B cell (primary cell): ENCODE measurements at regions not wholly inside any gene's neighbourhood (a gene's known extent, or its start where the extent isn't known, plus 50 kb on each side); places are given as distances from the start of the nearest gene placed in this dataset.

Experiments
- ATAC-seq: fragments of 200-7000 bp; cut with Tn5 transposase; one replicate; pipeline ENCODE4 v1.10.0; 2021; ENCODE audit warnings: low read depth, mild to moderate bottlenecking, moderate number of reproducible peaks, moderate library complexity
- CTCF ChIA-PET: fragments of 350-600 bp; sonication (Branson Sonifier 250); formaldehyde crosslinking; loops from one replicate; lab custom pipeline; 2021; ENCODE audit warnings: antibody characterized with exemption, inconsistent platforms; lab: Charles Lee
- POLR2A ChIA-PET: fragments of 350-600 bp; sonication (Branson Sonifier 250); formaldehyde crosslinking; loops from one replicate; lab custom pipeline; 2021; ENCODE audit warnings: antibody characterized with exemption; lab: Charles Lee
- DNase-seq: peaks from one replicate; pipeline ENCODE4 v3.0.0; 2013
- H2AFZ ChIP-seq: 2 replicates; pipeline ENCODE4 v1.6.1; 2012; ENCODE audit warnings: mild to moderate bottlenecking, low read depth, low read length; ENCODE audit not compliant: insufficient read depth, poor library complexity, severe bottlenecking
- H3K27ac ChIP-seq, 2 donors: 1 replicate in 1 of 2; 2 replicates in 1 of 2; pipeline ENCODE4 v1.5.1; 2012 to 2013; ENCODE audit warnings: low read length in 2 of 2, mild to moderate bottlenecking in 2 of 2, moderate library complexity in 1 of 2
- H3K27me3 ChIP-seq, 4 experiments: fragments of 200-600 bp in 1 of 4; sonication (generic) in 1 of 4; replicated peaks in 1 of 4; 1 replicate in 2 of 4; 2 replicates in 2 of 4; pipeline versions ENCODE4 v1.6.1 to v1.7.0; 2013 to 2016; ENCODE audit warnings: low read length in 3 of 4, mild to moderate bottlenecking in 2 of 4, mixed read lengths in 1 of 4, moderate library complexity in 1 of 4; ENCODE audit not compliant: insufficient read depth in 4 of 4, control insufficient read depth in 3 of 4; ENCODE audit errors: control extremely low read depth in 1 of 4
- H3K36me3 ChIP-seq, 2 experiments: replicated peaks in 1 of 2; 1 replicate in 1 of 2; 2 replicates in 1 of 2; pipeline versions ENCODE4 v1.6.1 to v1.7.1; 2013; ENCODE audit warnings: low read length in 1 of 2; ENCODE audit not compliant: insufficient read depth in 2 of 2, control insufficient read depth in 1 of 2; ENCODE audit errors: control extremely low read depth in 1 of 2, extremely low read depth in 1 of 2
- H3K4me1 ChIP-seq, 2 donors: fragments of 200-600 bp in 1 of 2; sonication (generic) in 1 of 2; 1 replicate in 1 of 2; 2 replicates in 1 of 2; pipeline versions ENCODE4 v1.5.1 to v1.6.1; 2013 to 2017; ENCODE audit warnings: low read length in 2 of 2; ENCODE audit not compliant: control insufficient read depth in 2 of 2, insufficient read depth in 2 of 2
- H3K4me2 ChIP-seq: replicated peaks from 2 replicates; pipeline ENCODE3; 2012; ENCODE audit warnings: mild to moderate bottlenecking, low read depth, low read length; ENCODE audit not compliant: poor library complexity, severe bottlenecking
- H3K4me3 ChIP-seq, 5 experiments: fragments of 200-600 bp in 1 of 5; sonication (generic) in 1 of 5; 1 replicate in 3 of 5; 2 replicates in 2 of 5; pipeline versions ENCODE4 v1.5.1 to v1.7.0; 2011 to 2016; ENCODE audit warnings: low read length in 4 of 5, mild to moderate bottlenecking in 4 of 5, low read depth in 2 of 5, control low read depth in 1 of 5, moderate library complexity in 1 of 5; ENCODE audit not compliant: insufficient read depth in 1 of 5; ENCODE audit errors: control extremely low read depth in 1 of 5, extremely low read depth in 1 of 5
- H3K79me2 ChIP-seq: fragments of 200-600 bp; sonication (generic); one replicate; pipeline ENCODE4 v1.6.0; 2016; ENCODE audit warnings: low read length; ENCODE audit not compliant: control insufficient read depth, insufficient read depth
- H3K9ac ChIP-seq: fragments of 200-600 bp; sonication (generic); 2 replicates; pipeline ENCODE4 v1.6.1; 2017; ENCODE audit warnings: mild to moderate bottlenecking, low read length, moderate library complexity
- H3K9me3 ChIP-seq, 3 donors: one replicate each; pipeline versions ENCODE4 v1.6.1 to v1.7.1; 2013; ENCODE audit warnings: low read length in 2 of 3; ENCODE audit not compliant: control insufficient read depth in 2 of 3, insufficient read depth in 1 of 3; ENCODE audit errors: control extremely low read depth in 1 of 3
- H4K20me1 ChIP-seq: 2 replicates; pipeline ENCODE4 v1.6.0; 2012; ENCODE audit warnings: mild to moderate bottlenecking, low read length; ENCODE audit not compliant: insufficient read depth, control insufficient read depth, poor library complexity, severe bottlenecking
- H3K27ac Mint-ChIP-seq: one replicate; pipeline ENCODE4 v1.8.0; 2021; ENCODE audit warnings: mixed read lengths
- H3K27me3 Mint-ChIP-seq: one replicate; pipeline ENCODE4 v1.8.0; 2021; ENCODE audit warnings: mixed read lengths
- H3K4me1 Mint-ChIP-seq: one replicate; pipeline ENCODE4 v1.8.0; 2021; ENCODE audit warnings: mixed read lengths
- H3K4me3 Mint-ChIP-seq: one replicate; pipeline ENCODE4 v1.8.0; 2021; ENCODE audit warnings: mixed read lengths
- H3K9me3 Mint-ChIP-seq: one replicate; pipeline ENCODE4 v1.8.0; 2022; ENCODE audit warnings: mixed read lengths; ENCODE audit not compliant: insufficient read depth
- EZH2 ChIP-seq: IDR thresholded peaks from 2 replicates; pipeline ENCODE4 v1.6.1; 2012; ENCODE audit warnings: borderline replicate concordance, low read depth, mild to moderate bottlenecking, moderate library complexity, low read length; ENCODE audit not compliant: insufficient read depth, poor library complexity, severe bottlenecking
- WGBS: methylation state at CpG from one replicate; pipeline ENCODE4 v1.1.5; 2013; ENCODE audit warnings: missing lambda C conversion rate; ENCODE audit not compliant: insufficient coverage; 5-methylcytosine and 5-hydroxymethylcytosine counted together
- intact Hi-C: fragments of 100-400 bp; cut with micrococcal nuclease; formaldehyde crosslinking; loops from one replicate; pipeline ENCODE4 v1.10.0; 2022
- TF ChIP-seq, protein P1 (sequence below): fragments of 200-600 bp; IDR thresholded peaks from one replicate; pipeline ENCODE4 v1.8.0; 2022; ENCODE audit warnings: antibody characterized with exemption, mild to moderate bottlenecking

DNA sequence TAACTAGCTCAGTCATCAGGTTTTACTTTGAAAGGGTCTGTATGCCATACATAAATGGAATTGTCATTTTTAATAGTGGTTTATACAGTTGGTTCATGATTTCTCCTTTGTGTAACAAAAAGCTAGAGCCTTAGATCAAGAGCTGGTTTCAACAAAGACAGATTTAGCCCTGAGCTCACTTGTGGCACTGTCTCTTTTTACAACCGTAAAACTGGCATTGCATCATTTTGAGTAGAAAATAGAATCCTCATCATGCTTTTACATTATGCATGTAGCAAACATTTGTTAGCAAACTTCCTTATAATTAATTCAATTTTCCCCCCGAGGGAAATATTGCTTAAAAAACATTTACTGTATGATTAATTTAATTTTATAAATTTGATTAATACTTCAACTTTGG, 1871.5 kb downstream of the ARAP2 start:
- H3K79me2 ChIP-seq = no peaks in the 10 kb centered on the region
- no peaks in the 10 kb centered on the region for H3K9me3 ChIP-seq
- no peak for TF ChIP-seq EZH2
- TF ChIP-seq, protein P1, sequence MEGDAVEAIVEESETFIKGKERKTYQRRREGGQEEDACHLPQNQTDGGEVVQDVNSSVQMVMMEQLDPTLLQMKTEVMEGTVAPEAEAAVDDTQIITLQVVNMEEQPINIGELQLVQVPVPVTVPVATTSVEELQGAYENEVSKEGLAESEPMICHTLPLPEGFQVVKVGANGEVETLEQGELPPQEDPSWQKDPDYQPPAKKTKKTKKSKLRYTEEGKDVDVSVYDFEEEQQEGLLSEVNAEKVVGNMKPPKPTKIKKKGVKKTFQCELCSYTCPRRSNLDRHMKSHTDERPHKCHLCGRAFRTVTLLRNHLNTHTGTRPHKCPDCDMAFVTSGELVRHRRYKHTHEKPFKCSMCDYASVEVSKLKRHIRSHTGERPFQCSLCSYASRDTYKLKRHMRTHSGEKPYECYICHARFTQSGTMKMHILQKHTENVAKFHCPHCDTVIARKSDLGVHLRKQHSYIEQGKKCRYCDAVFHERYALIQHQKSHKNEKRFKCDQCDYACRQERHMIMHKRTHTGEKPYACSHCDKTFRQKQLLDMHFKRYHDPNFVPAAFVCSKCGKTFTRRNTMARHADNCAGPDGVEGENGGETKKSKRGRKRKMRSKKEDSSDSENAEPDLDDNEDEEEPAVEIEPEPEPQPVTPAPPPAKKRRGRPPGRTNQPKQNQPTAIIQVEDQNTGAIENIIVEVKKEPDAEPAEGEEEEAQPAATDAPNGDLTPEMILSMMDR = no peak
- H3K9me3 Mint-ChIP-seq = no peaks in the 10 kb centered on the region
- no CpG with 5 or more reads among the region's 2 CpGs for WGBS
- no peaks in the 10 kb centered on the region for H4K20me1 ChIP-seq
- H2AFZ ChIP-seq = no peak overlapping the region
- ATAC-seq = no peak
- H3K4me1 Mint-ChIP-seq = no peaks in the 10 kb centered on the region
- no peaks in the 10 kb centered on the region for H3K36me3 ChIP-seq
- ChIA-PET POLR2A (no interaction called here), CTCF (no interaction called here)
- H3K27ac ChIP-seq = no peak overlapping the region
- no peak overlapping the region for H3K9ac ChIP-seq
- no peaks in the 10 kb centered on the region for H3K4me1 ChIP-seq
- H3K27me3 Mint-ChIP-seq = no peaks in the 10 kb centered on the region
- no peak overlapping the region for H3K4me3 Mint-ChIP-seq
- H3K4me2 ChIP-seq = no peak overlapping the region
- no peak for DNase-seq
- H3K4me3 ChIP-seq = no peak overlapping the region
- intact Hi-C loops = no loop called here
- no peaks in the 10 kb centered on the region for H3K27me3 ChIP-seq
- H3K27ac Mint-ChIP-seq = no peak overlapping the region

DNA sequence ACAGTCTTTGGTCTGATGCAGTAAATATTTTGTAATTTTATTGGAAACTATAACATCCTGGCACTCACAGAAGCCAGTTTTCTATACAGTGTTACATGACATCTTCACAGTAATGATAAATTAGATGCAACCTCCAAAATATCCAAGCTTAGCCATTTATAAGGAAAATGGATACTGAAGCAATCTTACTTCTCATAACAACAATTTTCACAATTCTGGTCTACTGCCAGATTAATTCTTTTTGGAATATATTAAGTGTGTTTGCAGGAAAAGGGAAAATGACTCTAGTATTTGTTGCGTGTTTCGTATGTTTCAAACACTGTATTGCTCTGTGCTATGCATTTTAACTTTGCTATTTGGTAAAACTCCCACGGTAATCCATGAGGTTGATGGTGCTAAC, 1870.9 kb downstream of the ARAP2 start:
- H3K4me1 ChIP-seq = no peaks in the 10 kb centered on the region
- no peak overlapping the region for H3K27ac ChIP-seq
- no peak for TF ChIP-seq EZH2
- TF ChIP-seq, protein P1 = no peak
- H3K4me3 Mint-ChIP-seq = no peak overlapping the region
- H3K36me3 ChIP-seq = no peaks in the 10 kb centered on the region
- H3K27me3 ChIP-seq = no peaks in the 10 kb centered on the region
- H3K9ac ChIP-seq = no peak overlapping the region
- no peak overlapping the region for H2AFZ ChIP-seq
- H3K27me3 Mint-ChIP-seq = no peaks in the 10 kb centered on the region
- ChIA-PET CTCF (no interaction called here), POLR2A (no interaction called here)
- H3K79me2 ChIP-seq = no peaks in the 10 kb centered on the region
- H3K4me2 ChIP-seq = no peak overlapping the region
- no CpG with 5 or more reads among the region's 3 CpGs for WGBS
- H3K4me1 Mint-ChIP-seq = no peaks in the 10 kb centered on the region
- no peaks in the 10 kb centered on the region for H3K9me3 ChIP-seq
- H3K9me3 Mint-ChIP-seq = no peaks in the 10 kb centered on the region
- DNase-seq (no peak), ATAC-seq (no peak)
- no peaks in the 10 kb centered on the region for H4K20me1 ChIP-seq
- no peak overlapping the region for H3K4me3 ChIP-seq
- intact Hi-C loops = no loop called here
- no peak overlapping the region for H3K27ac Mint-ChIP-seq
